Adrenal gland (tissue), 5 donors: ENCODE measurements at regions not wholly inside any gene's neighbourhood (a gene's known extent, or its start where the extent isn't known, plus 50 kb on each side); places are given as distances from the start of the nearest gene placed in this dataset.

Experiments used
- POLR2A ChIP-seq, 2 donors: fragments of 450-650 bp; IDR thresholded peaks; one replicate each; pipeline ENCODE4 v1.6.1; 2017; ENCODE audit warnings: antibody characterized with exemption in 2 of 2, mild to moderate bottlenecking in 2 of 2, moderate library complexity in 1 of 2
- TF ChIP-seq, protein P1 (sequence below), 6 experiments: fragments of 450-650 bp in 4 of 6; fragments of 200-600 bp in 2 of 6; sonication (generic) in 1 of 6; IDR thresholded peaks; 1 replicate in 5 of 6; 2 replicates in 1 of 6; pipeline versions ENCODE4 v1.5.1 to v1.8.0; 2016 to 2021; ENCODE audit warnings: antibody characterized with exemption in 6 of 6, mild to moderate bottlenecking in 2 of 6, moderate library complexity in 1 of 6
- donor health status: DM: no; HTN: no; CAD: no.

DNA sequence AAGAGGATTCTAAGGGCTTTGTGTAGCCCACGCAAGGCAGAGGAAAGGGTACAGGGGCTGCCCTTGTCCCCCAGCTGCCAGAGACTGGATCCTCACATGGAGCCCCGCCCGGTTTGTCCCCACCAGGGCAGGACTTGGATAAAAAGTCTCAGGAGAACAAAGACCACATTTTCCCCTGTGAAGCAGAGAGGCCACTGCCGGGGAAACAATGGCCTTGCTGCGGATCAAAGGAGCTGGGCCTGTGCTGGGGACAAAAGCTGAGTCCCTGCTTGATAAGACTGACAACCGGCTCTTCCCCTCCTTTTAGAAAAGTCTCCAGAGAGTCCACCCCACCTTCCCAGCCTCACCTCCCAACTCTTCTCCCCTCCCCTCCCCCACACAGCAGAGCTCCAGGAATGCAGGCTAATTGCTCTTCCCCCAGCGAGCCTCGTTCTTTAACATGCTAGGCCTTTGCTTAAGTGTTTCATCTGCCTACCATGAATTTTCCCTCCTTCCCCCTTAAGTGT lies 142.4 kb downstream of the PLPP3 start:
- no peak for TF ChIP-seq POLR2A (IDR thresholded peaks at IDR 0.05)
- TF ChIP-seq, protein P1, sequence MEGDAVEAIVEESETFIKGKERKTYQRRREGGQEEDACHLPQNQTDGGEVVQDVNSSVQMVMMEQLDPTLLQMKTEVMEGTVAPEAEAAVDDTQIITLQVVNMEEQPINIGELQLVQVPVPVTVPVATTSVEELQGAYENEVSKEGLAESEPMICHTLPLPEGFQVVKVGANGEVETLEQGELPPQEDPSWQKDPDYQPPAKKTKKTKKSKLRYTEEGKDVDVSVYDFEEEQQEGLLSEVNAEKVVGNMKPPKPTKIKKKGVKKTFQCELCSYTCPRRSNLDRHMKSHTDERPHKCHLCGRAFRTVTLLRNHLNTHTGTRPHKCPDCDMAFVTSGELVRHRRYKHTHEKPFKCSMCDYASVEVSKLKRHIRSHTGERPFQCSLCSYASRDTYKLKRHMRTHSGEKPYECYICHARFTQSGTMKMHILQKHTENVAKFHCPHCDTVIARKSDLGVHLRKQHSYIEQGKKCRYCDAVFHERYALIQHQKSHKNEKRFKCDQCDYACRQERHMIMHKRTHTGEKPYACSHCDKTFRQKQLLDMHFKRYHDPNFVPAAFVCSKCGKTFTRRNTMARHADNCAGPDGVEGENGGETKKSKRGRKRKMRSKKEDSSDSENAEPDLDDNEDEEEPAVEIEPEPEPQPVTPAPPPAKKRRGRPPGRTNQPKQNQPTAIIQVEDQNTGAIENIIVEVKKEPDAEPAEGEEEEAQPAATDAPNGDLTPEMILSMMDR (IDR thresholded peaks at IDR 0.05) = no peak
